HG03139 (cell line): ENCODE measurements at regions not wholly inside any gene's neighbourhood (a gene's known extent, or its start where the extent isn't known, plus 50 kb on each side); places are given as distances from the start of the nearest gene placed in this dataset.

Experiments used
- ATAC-seq: cut with Tn5 transposase; IDR thresholded peaks from one replicate; pipeline ENCODE4 v1.9.1; 2021; ENCODE audit not compliant: unreplicated experiment

GRCh38 chr11:110890995-110891394 is 178.8 kb upstream of the ARHGAP20 start:
- no peak for ATAC-seq

GRCh38 chr11:110886288-110886970 is 174.2 kb upstream of the ARHGAP20 start:
- no peak for ATAC-seq

- no peak for ATAC-seq
Measured at GRCh38 chr11:110883256-110883655, 171.0 kb upstream of the ARHGAP20 start.

GRCh38 chr11:110878513-110878912 is 166.3 kb upstream of the ARHGAP20 start:
- ATAC-seq, result no peak

GRCh38 chr11:110874437-110875030 is 162.3 kb upstream of the ARHGAP20 start:
- ATAC-seq, result no peak

- ATAC-seq, result no peak
Measured at GRCh38 chr11:110873975-110874374, 161.7 kb upstream of the ARHGAP20 start.

GRCh38 chr11:110870816-110871522 is 158.7 kb upstream of the ARHGAP20 start:
- no peak for ATAC-seq

GRCh38 chr11:110867951-110868350 is 155.7 kb upstream of the ARHGAP20 start:
- ATAC-seq, result no peak

GRCh38 chr11:110866081-110866480 is 153.8 kb upstream of the ARHGAP20 start:
- ATAC-seq, result no peak

- no peak for ATAC-seq
Measured at GRCh38 chr11:110862407-110862806, 150.2 kb upstream of the ARHGAP20 start.

- ATAC-seq, result no peak
Measured at GRCh38 chr11:110860461-110860860, 148.2 kb upstream of the ARHGAP20 start.

- ATAC-seq, result no peak
Measured at GRCh38 chr11:110859998-110860397, 147.8 kb upstream of the ARHGAP20 start.

GRCh38 chr11:110859240-110859840 is 147.1 kb upstream of the ARHGAP20 start:
- ATAC-seq, result no peak

GRCh38 chr11:110858547-110858921 is 146.3 kb upstream of the ARHGAP20 start:
- peak; percentile 59 for ATAC-seq

GRCh38 chr11:110857892-110858546 is 145.8 kb upstream of the ARHGAP20 start:
- no peak for ATAC-seq

- peak; percentile 53 for ATAC-seq
Measured at GRCh38 chr11:110856996-110857812, 145.0 kb upstream of the ARHGAP20 start.

GRCh38 chr11:110856340-110856739 is 144.1 kb upstream of the ARHGAP20 start:
- ATAC-seq, result no peak

GRCh38 chr11:110855191-110855590 is 143.0 kb upstream of the ARHGAP20 start:
- no peak for ATAC-seq

- ATAC-seq, result no peak
Measured at GRCh38 chr11:110852921-110853490, 140.8 kb upstream of the ARHGAP20 start.

GRCh38 chr11:110850846-110851245 is 138.6 kb upstream of the ARHGAP20 start:
- no peak for ATAC-seq
